ENCODE measurements at regions not wholly inside any gene's neighbourhood (a gene's known extent, or its start where the extent isn't known, plus 50 kb on each side); places are given as distances from the start of the nearest gene placed in this dataset.

GRCh38 chr2:54381293-54381692 is 74.8 kb upstream of the SPTBN1 start:
- no peak for DNase-seq
- no peak overlapping the region for H3K27ac ChIP-seq (ENCODE audit: insufficient read length, low read depth, low read length)
- peaks cover 23 to 45% of the 10 kb centered on the region in 2 experiments for H3K4me1 Mint-ChIP-seq
- H3K23ac ChIP-seq (ENCODE audit: insufficient read length, low read depth, low read length): no peak overlapping the region
- H2AK5ac ChIP-seq (ENCODE audit: insufficient read length, low read length): no peak overlapping the region
- H3K9me3 Mint-ChIP-seq: no peaks in the 10 kb centered on the region
- H3T11ph ChIP-seq (ENCODE audit: low read length): no peak overlapping the region
- H2BK120ac ChIP-seq (ENCODE audit: low read depth, low read length, poor library complexity, severe bottlenecking): no peak overlapping the region
- H3K9ac ChIP-seq (ENCODE audit: extremely low read depth, insufficient read length, low read length): no peak overlapping the region
- H2AFZ ChIP-seq (ENCODE audit: low read length): no peak overlapping the region
- no peaks in the 10 kb centered on the region for H3K79me2 ChIP-seq (ENCODE audit: insufficient read depth, low read length)
- no peaks in the 10 kb centered on the region for H3K27me3 Mint-ChIP-seq (ENCODE audit: low read depth)
- H3K9me3 ChIP-seq (ENCODE audit: control insufficient read depth, low read depth, low read length): no peaks in the 10 kb centered on the region
- no peaks in the 10 kb centered on the region for H3K79me1 ChIP-seq (ENCODE audit: insufficient read depth, low read depth, low read length, poor library complexity, severe bottlenecking)
- no peak overlapping the region for H3K18ac ChIP-seq (ENCODE audit: insufficient read length, low read depth, low read length)
- no peak overlapping the region for H4K5ac ChIP-seq (ENCODE audit: insufficient read length, low read depth, low read length)
- no peak overlapping the region for H3K4me2 ChIP-seq (ENCODE audit: insufficient read depth, insufficient read length, low read length)
- H2BK5ac ChIP-seq (ENCODE audit: insufficient read length, low read length): no peak overlapping the region
- H3K4me1 ChIP-seq (ENCODE audit: insufficient read depth, low read length): peaks cover 4% of the 10 kb centered on the region; the same call in 1 of the 2 replicates
- H3K4ac ChIP-seq (ENCODE audit: low read depth, low read length): no peak overlapping the region
- no peaks in the 10 kb centered on the region for H3K36me3 Mint-ChIP-seq (ENCODE audit: insufficient read depth in 1 of 3, low read depth in 3 of 3)
- H3K27ac Mint-ChIP-seq: no peak overlapping the region
- no peaks in the 10 kb centered on the region for H4K20me1 ChIP-seq (ENCODE audit: control insufficient read depth, insufficient read depth, insufficient read length)
- H3K56ac ChIP-seq (ENCODE audit: insufficient read length, low read depth, low read length): no peak overlapping the region
- H3K14ac ChIP-seq (ENCODE audit: insufficient read depth, low read length): no peak overlapping the region
- TF ChIP-seq CTCF (conservative IDR thresholded peaks at IDR 0.05): no peak
- H2BK20ac ChIP-seq (ENCODE audit: low read depth, low read length, poor library complexity, severe bottlenecking): no peak overlapping the region
- no peaks in the 10 kb centered on the region for H3K23me2 ChIP-seq (ENCODE audit: insufficient read length, low read depth, low read length, poor library complexity, severe bottlenecking)
- no peak overlapping the region for H2BK12ac ChIP-seq (ENCODE audit: insufficient read length, low read depth, low read length)
- H4K8ac ChIP-seq (replicated peaks; ENCODE audit: insufficient read length, low read depth, low read length): no peak overlapping the region
- no peaks in the 10 kb centered on the region for H3K27me3 ChIP-seq (ENCODE audit: insufficient read depth, low read length)
- no peak overlapping the region for H2BK15ac ChIP-seq (ENCODE audit: low read depth, low read length)
- H4K91ac ChIP-seq (ENCODE audit: insufficient read length, low read depth, low read length): no peak overlapping the region
- WGBS (ENCODE audit: extremely low coverage, insufficient read length, low lambda C conversion rate): no CpG with 5 or more reads among the region's 5 CpGs
- no peak overlapping the region for H3K4me3 Mint-ChIP-seq

Measured in H9 (cell line).